ENCODE measurements at regions not wholly inside any gene's neighbourhood (a gene's known extent, or its start where the extent isn't known, plus 50 kb on each side); places are given as distances from the start of the nearest gene placed in this dataset.

DNA sequence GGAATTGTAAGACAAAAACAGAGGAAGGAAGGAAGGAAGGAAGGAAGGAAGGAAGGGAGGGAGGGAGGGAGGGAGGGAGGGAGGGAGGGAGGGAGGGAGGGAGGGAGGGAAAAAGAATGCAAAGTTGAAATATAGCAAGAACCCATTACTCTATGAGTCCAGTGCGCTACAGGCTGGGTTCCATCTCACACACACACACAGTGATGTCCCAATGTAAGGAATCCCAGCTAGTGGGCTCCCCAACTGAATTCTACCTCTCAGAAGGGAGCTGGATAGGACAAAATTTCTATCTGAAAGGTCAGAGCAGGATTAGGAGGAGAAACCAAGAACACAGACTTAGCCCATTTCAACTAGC, 173.4 kb downstream of the DAD1 start:
- no peak for DNase-seq (ENCODE audit: low read depth in 2 of 2)

- DNase-seq (ENCODE audit: low read depth in 2 of 2): no peak
Measured at GRCh38 chr14:22414876-22415604, 174.0 kb downstream of the DAD1 start.

DNA sequence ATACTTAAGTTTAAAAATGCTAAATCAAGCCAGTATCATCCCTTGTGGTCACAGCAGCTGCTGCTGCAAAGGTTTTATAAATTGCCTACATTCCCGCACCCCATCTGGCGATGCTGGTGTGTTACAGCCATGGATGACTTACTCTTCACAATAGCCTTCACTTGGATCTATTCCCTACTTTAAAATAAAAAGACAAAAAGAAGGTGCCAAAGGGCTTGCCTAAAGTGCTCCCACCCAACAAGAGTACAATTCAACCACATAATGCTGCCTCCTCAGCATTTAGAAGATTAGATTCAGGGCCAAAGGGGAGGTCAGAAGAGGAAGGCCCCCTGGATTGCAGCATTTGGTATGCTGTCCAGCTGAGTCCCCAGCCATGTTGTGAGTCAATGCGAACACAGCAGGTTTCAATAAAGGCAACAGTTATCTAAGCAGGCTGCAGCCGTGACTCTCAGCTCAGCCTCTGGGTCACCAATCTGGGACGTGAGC, 176.1 kb downstream of the DAD1 start:
- no peak for DNase-seq (ENCODE audit: low read depth in 2 of 2)

- DNase-seq (ENCODE audit: low read depth in 2 of 2): no peak
Measured at GRCh38 chr14:22411398-22412055, 177.5 kb downstream of the DAD1 start.

- no peak for DNase-seq (ENCODE audit: low read depth in 2 of 2)
Measured at GRCh38 chr14:22410497-22410896, 178.5 kb downstream of the DAD1 start.

GRCh38 chr14:22409006-22409405, 180.0 kb downstream of the DAD1 start:
- DNase-seq (ENCODE audit: low read depth in 2 of 2): no peak

DNA sequence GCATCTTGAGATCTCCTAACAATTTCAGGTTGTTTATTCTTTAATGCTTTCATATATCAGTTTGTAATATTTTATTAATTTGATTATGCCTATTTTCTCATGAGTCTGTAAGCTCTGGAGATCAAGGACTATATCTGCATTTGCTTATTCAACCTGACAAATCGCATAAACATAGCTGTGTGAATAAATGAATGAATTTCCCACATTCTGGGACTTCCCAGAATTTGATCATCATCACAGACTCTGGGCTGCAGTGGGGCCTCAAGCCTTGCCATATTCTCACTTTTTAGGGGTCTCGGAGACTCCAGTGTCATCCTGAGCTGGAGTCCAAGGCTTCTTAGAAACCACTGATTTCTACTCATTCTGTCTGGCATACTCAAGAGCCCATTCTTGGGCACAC, 180.5 kb downstream of the DAD1 start:
- DNase-seq (ENCODE audit: low read depth in 2 of 2): no peak

GRCh38 chr14:22407033-22407432, 182.0 kb downstream of the DAD1 start:
- DNase-seq (ENCODE audit: low read depth in 2 of 2): no peak

DNA sequence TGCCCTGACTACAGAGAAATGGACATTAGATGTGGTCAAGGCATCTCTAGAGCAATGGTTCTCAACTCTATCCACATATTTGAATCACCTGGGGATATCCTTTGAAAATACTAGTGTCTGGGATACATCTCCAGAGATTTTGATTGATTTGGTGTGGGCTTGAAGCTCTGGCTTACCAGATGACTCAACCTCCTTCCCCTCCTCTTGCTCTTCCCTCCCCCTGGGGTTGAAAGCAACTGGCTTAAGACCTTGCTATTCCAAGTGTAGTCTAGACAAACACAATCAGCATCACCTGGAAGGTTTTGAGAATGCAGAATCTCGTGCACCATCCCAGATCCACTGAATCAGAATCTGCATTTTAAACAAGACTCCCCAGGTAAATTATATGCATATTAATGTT, 183.8 kb downstream of the DAD1 start:
- no peak for DNase-seq (ENCODE audit: low read depth in 2 of 2)

GRCh38 chr14:22403296-22403695, 185.7 kb downstream of the DAD1 start:
- DNase-seq (ENCODE audit: low read depth in 2 of 2): no peak

DNA sequence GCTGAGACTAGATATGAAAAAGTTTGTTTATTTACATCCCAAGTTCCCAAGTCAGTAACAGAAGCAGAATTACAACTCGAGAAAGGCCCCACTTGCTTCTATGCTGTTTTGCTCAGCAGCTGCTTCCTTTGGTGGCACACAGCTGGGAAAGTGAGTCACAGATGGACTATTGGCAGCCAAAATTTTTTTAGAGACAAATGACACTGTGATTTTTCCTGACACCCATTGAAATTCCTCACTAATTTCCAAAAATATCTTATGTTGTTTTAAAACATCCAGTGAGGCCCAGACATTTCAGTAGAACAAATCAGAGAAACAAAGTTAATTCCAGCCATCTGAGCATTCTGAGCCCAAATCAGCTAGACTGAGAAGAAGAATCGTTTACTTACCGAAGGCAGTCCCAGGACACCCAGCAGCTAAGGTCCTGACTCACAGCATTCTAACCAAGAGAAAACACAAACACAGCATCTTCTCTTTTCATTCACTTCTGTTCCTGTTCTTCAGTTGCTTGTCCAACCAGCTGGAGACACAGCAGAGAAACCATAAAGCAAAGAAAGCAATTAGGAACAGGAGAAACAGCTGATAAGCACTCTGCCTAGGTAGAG, 188.3 kb downstream of the DAD1 start:
- DNase-seq (ENCODE audit: low read depth in 2 of 2): no peak

GRCh38 chr14:22399776-22400175, 189.2 kb downstream of the DAD1 start:
- DNase-seq (ENCODE audit: low read depth in 2 of 2): no peak

- no peak for DNase-seq (ENCODE audit: low read depth in 2 of 2)
Measured at GRCh38 chr14:22397221-22397737, 191.7 kb downstream of the DAD1 start.

GRCh38 chr14:22395803-22396202, 193.2 kb downstream of the DAD1 start:
- DNase-seq (ENCODE audit: low read depth in 2 of 2): no peak

DNA sequence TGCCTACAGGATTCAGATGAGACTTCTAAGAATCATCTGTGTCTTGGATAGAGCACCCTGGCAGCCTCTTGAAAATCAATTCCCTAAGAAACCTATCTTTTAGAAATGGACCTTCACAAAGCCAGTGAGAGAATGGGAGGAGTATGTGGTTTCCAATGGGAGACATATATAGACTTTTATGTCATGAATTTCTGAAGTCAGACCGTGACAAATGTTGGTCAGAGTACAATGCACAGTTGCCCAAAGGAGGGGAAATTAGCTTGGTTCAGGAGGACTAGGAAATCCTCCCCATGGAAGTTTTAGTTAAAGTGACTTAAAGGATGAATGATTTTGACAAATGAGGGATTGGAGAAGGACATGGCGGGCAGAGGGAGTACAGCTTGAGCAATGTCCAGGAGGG, 194.4 kb downstream of the DAD1 start:
- no peak for DNase-seq (ENCODE audit: low read depth in 2 of 2)

DNA sequence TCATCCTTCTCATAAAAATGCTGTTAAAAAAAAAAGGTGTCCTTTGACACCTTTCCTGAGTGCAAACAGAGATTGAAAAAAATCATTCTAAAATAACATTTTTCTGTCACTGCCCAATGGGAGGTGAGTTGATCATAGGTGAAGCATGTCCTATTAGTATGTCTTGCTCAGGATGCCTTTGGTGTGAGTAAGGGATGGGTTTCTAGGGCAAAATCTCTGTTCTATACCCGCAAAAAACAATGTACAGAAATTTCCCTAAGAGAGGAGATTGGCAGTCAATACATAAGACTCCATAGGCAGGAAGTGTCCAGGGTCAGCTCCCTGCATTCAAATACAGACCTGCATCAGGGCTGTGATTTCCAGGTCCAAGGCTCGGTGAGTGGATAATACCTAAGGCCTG, 195.2 kb downstream of the DAD1 start:
- no peak for DNase-seq (ENCODE audit: low read depth in 2 of 2)

- no peak for DNase-seq (ENCODE audit: low read depth in 2 of 2)
Measured at GRCh38 chr14:22391908-22392565, 197.0 kb downstream of the DAD1 start.

DNA sequence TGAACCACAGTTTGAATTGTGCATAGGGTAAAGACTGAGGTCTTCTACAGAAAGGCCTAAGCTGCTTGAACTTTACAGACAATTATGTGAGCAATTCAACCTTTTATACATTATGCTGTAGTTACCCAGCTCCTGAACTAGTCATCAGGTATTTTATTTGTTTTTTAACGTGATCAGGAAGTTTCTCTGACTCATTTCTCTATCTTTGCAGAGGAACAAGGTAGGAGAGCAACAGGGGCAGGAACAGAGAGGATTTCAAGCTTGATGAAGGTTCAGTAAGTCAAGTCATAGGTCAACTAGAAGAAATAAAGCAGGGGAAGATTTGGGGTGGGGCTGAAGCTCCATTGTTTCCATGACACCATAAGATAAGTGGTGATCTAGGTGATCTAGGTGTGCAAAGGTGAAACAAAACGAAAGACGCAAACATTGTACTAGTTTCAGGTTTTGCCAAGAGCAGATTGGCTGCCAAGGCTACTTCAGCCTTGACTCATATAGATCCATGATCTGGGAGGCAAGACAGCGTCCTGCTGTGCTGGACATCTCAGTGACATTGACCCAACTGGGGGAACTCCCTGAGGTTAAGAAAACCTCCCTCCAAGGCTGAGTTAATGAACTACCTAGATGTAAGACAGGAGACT, 198.1 kb downstream of the DAD1 start:
- no peak for DNase-seq (ENCODE audit: low read depth in 2 of 2)

DNA sequence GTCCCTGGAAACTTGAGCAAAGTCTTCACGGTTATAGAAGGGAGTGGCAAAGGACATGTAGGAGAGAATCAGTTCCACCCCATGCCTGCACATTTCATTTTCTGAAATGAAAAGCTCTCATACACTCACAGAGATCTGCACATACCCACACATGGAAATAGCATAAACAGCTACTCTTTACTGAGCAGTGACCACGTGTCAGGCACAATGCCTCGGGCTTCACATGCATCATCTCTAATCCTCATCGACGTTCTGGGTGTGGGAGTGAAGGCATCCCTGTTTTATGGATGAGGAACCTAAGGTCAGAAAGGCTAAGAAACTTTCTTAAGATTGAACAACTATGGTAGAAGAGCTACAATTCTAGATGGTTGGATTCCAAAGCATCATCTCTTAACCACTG, 198.8 kb downstream of the DAD1 start:
- DNase-seq (ENCODE audit: low read depth in 2 of 2): no peak

DNA sequence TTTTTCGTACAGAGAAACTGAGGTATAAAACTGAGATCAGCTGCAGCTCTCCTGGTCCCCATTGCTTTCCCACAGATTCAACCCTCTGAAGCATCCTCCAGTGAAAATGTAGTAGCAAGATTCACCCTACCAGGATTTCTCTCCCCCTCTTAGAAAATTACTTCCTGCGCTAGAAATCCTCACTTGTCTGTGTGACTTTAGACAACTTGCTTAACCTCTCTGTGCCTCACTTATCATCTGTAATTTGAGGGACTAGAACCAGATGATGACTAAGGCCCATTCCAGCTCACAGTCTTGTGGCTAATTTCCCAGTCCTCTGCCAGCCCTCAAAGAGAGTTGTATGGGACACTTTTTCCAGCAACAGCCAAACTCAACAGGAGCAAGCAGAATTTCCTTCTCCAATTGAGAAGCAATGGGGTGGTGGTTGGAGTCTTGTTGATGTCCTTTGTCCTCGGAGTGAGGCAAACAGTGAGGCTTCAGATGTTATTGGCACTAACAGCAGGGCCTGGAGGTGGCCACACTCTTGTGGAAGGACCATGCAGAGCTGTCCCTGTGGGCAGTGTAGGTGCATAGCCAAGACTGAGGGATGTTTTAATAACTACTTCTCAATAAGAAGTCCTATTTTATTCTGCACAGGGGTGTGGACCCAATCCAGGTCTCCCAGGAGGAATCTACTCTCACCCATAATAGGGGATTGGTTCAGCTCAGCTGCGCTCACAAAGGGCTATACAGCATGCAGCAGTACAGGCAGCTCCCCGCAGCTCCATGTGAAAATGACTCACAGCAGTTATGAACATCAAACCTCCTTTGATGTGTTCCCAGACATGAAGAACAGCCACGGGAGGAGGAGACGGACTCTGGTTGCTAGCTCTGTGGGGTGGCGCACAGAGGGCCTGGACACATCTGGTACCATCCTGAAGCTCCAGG, 200.1 kb downstream of the DAD1 start:
- no peak for DNase-seq (ENCODE audit: low read depth in 2 of 2)

DNA sequence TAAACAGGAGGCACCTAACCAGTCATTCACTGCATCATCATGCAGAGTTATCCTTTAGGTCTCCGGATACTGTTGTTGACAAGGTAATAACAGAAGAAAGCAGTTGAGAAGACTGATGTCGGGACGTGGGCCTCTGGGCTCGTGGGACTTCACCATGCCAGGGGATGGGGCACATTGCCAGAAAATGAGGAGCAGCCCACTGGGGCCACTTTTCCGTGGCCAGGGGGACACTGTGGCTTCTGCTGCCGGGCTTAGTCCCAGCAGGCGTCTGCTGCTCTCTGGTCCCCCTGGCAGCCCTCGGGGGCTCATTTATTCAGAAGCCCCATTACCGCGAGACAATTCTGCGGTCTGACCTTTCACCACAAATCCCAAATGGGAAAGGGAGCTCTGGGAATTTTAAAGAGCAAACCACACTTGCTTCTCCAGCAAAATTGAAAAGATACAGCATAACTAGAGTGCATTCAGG, 201.2 kb downstream of the DAD1 start:
- DNase-seq (ENCODE audit: low read depth in 2 of 2): no peak

Data from stimulated activated CD4-positive, alpha-beta T cell treated with anti-CD3 and anti-CD28 coated beads, Interleukin-4, amount 100 ng/mL, for 48 hours (primary cell).